SJSA1 (cell line): ENCODE measurements at regions not wholly inside any gene's neighbourhood (a gene's known extent, or its start where the extent isn't known, plus 50 kb on each side); places are given as distances from the start of the nearest gene placed in this dataset.

Experiments
- DNase-seq, 2 experiments: peaks; one replicate each; pipeline ENCODE4 v3.0.0-alpha.2; 2015 to 2020; ENCODE audit warnings: low spot score in 2 of 2, low read depth in 1 of 2
- H3K27ac ChIP-seq: fragments of 250-450 bp; sonication (Bioruptor Pico); 2 replicates; pipeline ENCODE4 v1.5.1; 2020; ENCODE audit warnings: mild to moderate bottlenecking, moderate library complexity
- H3K27me3 ChIP-seq: fragments of 250-450 bp; sonication (Bioruptor Pico); replicated peaks from 2 replicates; pipeline ENCODE4 v1.5.1; 2020; ENCODE audit warnings: mild to moderate bottlenecking, moderate library complexity
- H3K36me3 ChIP-seq: fragments of 250-450 bp; sonication (Bioruptor Pico); 2 replicates; pipeline ENCODE4 v1.5.1; 2020; ENCODE audit warnings: mild to moderate bottlenecking
- H3K4me1 ChIP-seq: fragments of 250-450 bp; sonication (Bioruptor Pico); replicated peaks from 2 replicates; pipeline ENCODE4 v1.6.1; 2021; ENCODE audit warnings: mild to moderate bottlenecking
- H3K4me3 ChIP-seq: fragments of 250-450 bp; sonication (Bioruptor Pico); 2 replicates; pipeline ENCODE4 v1.5.1; 2020; ENCODE audit warnings: mild to moderate bottlenecking
- H3K9me3 ChIP-seq: fragments of 250-450 bp; sonication (Bioruptor Pico); replicated peaks from 2 replicates; pipeline ENCODE4 v1.5.1; 2020; ENCODE audit warnings: mild to moderate bottlenecking

DNA sequence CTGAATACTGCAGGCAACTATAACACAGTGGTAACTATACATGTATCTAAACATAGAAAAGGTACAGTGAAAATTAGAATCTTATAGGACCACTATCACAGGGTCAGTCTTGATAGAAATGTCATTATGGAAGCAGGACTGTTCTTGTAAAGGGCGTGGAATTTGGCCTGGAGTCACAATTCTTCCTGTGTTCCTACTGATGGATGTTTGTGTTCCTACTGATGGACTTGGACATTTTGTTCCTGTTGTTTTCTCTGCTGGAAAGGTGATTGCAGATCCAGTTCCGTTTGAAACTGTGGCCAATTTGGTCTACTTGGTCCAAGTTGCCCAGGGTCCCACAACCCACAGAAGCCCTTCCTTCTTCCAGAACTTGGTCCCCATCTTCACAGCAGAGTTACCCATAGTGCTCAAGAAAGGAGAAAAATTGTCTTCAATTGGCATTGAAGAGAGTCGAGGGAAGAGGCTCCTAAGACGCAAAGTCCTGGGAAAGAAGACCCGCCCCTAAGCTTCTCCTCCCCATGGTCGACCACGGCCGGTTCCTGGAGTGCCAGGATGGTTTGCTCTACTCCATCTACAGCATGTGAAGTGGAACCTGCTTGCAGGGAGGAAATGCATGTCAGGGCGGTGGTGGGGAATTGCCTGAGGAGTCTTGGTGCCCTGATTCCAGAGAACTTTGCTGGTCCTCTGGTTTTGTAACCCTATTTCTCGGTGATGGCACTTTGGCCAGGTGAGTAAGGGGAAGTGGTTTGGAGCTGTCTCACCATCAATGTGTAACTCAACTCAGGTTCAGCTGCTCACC, 102.8 kb upstream of the RAB12 start:
- peaks cover 1% of the 10 kb centered on the region; the same call in 1 of the 2 replicates for H3K27me3 ChIP-seq
- H3K36me3 ChIP-seq = no peaks in the 10 kb centered on the region
- H3K4me1 ChIP-seq = no peaks in the 10 kb centered on the region
- H3K27ac ChIP-seq = no peak overlapping the region
- H3K4me3 ChIP-seq = no peak overlapping the region
- no peak for DNase-seq
- H3K9me3 ChIP-seq = no peaks in the 10 kb centered on the region

- no peak overlapping the region for H3K27ac ChIP-seq
- no peak for DNase-seq
- H3K36me3 ChIP-seq = no peaks in the 10 kb centered on the region
- H3K4me1 ChIP-seq = no peaks in the 10 kb centered on the region
- H3K9me3 ChIP-seq = no peaks in the 10 kb centered on the region
- H3K27me3 ChIP-seq = peaks cover 2% of the 10 kb centered on the region; the same call in 1 of the 2 replicates
- no peak overlapping the region for H3K4me3 ChIP-seq
These were observed 101.9 kb upstream of the RAB12 start for GRCh38 chr18:8507361-8507760.

DNA sequence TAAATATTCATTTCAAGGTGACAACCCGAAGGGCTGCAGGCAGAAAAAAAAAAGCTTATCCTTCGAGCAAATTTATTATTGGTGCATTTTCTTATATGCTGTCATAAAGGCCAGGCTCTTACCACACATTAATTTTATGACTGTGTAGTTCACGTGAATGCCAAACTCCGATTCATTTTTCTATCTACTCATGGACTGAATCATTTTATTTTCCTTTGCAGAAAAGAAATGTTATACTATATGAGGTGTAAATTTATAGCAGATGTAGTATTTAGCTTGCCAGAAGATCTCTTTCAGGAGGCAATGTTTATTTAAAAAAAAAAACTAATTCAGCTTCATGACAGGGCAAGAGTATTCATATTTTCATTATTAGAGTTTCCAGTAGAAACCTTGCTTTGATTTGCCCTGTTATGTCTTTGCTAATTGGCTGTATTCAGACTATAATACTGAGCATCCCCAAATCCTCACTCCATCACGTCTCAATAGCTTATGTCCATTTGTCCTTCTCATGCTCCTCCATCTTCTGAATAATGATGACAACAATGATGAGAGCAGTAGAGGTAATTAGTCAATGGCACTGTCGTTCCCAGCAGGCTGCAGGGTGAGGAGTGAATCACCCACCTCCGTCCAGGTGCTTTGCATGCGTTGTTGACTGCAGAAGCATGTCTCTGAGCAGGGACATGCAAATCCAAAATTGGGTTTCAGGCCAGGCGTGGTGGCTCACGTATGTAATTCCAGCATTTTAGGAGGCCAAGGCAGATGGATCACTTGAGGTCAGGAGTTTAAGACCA, 101.1 kb upstream of the RAB12 start:
- Histone ChIP-seq H3K4me3 (no peak overlapping the region), H3K9me3 (no peaks in the 10 kb centered on the region), H3K27me3 (peaks cover 2% of the 10 kb centered on the region; the same call in 1 of the 2 replicates), H3K27ac (no peak overlapping the region), H3K36me3 (no peaks in the 10 kb centered on the region), H3K4me1 (no peaks in the 10 kb centered on the region)
- DNase-seq = no peak

DNA sequence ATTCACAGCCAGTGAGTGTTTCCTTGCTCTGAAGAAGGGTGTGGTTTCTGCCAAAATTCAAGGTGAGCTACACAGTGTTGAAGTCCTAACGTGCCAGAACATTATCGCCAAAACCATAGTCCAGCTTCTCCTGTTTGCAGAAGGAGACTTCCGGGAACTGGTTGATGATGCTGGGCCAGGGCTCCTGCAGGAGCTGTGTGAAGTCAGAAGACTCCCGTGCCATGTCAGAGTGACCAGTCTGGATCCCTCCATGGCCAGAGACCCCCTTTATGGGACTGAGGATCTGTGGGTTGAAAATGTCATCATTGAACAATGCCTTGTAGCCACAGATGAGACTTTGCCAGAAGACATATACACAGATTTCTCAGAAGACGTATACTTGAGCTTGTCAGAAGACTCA, 96.0 kb upstream of the RAB12 start:
- Histone ChIP-seq H3K4me1 (no peaks in the 10 kb centered on the region), H3K27ac (no peak overlapping the region), H3K36me3 (no peaks in the 10 kb centered on the region), H3K4me3 (no peak overlapping the region), H3K9me3 (no peaks in the 10 kb centered on the region), H3K27me3 (peaks cover 2% of the 10 kb centered on the region)
- no peak for DNase-seq

GRCh38 chr18:8514409-8514808, 94.8 kb upstream of the RAB12 start:
- no peak for DNase-seq
- peaks cover 2% of the 10 kb centered on the region for H3K27me3 ChIP-seq
- H3K4me3 ChIP-seq = no peak overlapping the region
- H3K27ac ChIP-seq = no peak overlapping the region
- H3K36me3 ChIP-seq = no peaks in the 10 kb centered on the region
- no peaks in the 10 kb centered on the region for H3K9me3 ChIP-seq
- H3K4me1 ChIP-seq = no peaks in the 10 kb centered on the region

GRCh38 chr18:8515142-8515865, 93.9 kb upstream of the RAB12 start:
- no peaks in the 10 kb centered on the region for H3K4me1 ChIP-seq
- no peaks in the 10 kb centered on the region for H3K9me3 ChIP-seq
- no peaks in the 10 kb centered on the region for H3K36me3 ChIP-seq
- no peak overlapping the region for H3K4me3 ChIP-seq
- DNase-seq = no peak
- H3K27ac ChIP-seq = no peak overlapping the region
- H3K27me3 ChIP-seq = peaks cover 2% of the 10 kb centered on the region

DNA sequence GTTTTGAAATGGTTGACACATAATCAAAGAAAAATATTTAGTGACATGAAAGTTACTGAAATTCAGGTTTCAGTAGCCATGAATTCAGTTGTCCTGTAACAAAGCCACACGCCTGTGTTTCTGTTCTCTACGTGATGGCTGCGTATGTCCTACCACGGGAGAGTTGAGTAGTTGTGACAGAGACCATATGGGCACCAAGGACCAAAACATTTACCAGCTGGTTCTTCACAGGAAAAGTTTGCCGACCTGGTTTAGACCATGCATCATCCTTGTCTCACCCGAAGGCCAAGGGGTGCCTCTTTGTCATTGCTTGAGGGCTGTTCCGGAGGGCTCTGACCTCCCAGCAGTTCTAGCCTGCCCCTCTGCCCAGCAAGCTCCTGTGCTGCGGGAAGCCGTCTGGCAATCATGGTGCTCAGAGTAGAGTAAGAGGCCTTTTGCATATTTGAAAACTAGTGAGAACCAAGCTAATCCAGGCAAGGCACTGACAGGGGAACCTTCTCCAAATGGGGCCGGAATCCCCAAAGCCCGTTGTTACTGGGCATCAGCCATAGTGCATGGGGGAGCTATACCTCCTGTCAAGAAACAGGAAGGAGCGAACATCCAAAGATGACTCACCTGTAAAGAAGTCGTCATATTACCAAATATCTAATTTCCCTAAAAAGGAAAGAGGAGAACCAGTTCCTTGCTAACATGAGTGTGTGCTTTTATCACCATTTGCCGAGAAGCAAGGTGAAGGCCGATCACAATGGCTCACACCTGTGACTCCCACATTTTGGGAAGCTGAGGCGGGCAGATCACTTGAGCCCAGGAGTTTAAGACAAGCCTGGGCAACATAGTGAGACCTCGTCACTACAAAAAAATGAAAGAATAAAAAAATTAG, 92.6 kb upstream of the RAB12 start:
- DNase-seq = no peak
- H3K4me1 ChIP-seq = no peaks in the 10 kb centered on the region
- no peak overlapping the region for H3K4me3 ChIP-seq
- no peaks in the 10 kb centered on the region for H3K9me3 ChIP-seq
- no peaks in the 10 kb centered on the region for H3K36me3 ChIP-seq
- H3K27ac ChIP-seq = no peak overlapping the region
- no peaks in the 10 kb centered on the region; the same call in none of the 2 replicates for H3K27me3 ChIP-seq

GRCh38 chr18:8517276-8517675, 92.0 kb upstream of the RAB12 start:
- H3K4me3 ChIP-seq = no peak overlapping the region
- H3K27ac ChIP-seq = no peak overlapping the region
- H3K27me3 ChIP-seq = no peaks in the 10 kb centered on the region; the same call in none of the 2 replicates
- DNase-seq = no peak
- no peaks in the 10 kb centered on the region for H3K9me3 ChIP-seq
- H3K4me1 ChIP-seq = no peaks in the 10 kb centered on the region
- H3K36me3 ChIP-seq = no peaks in the 10 kb centered on the region

GRCh38 chr18:8519102-8519501, 90.1 kb upstream of the RAB12 start:
- no peak overlapping the region for H3K27ac ChIP-seq
- H3K36me3 ChIP-seq = no peaks in the 10 kb centered on the region
- no peak for DNase-seq
- H3K27me3 ChIP-seq = no peaks in the 10 kb centered on the region; the same call in 1 of the 2 replicates
- H3K4me1 ChIP-seq = no peaks in the 10 kb centered on the region
- H3K9me3 ChIP-seq = no peaks in the 10 kb centered on the region
- no peak overlapping the region for H3K4me3 ChIP-seq

GRCh38 chr18:8520266-8520665, 89.0 kb upstream of the RAB12 start:
- DNase-seq = no peak
- Histone ChIP-seq H3K36me3 (no peaks in the 10 kb centered on the region), H3K27me3 (no peaks in the 10 kb centered on the region; the same call in 1 of the 2 replicates), H3K4me1 (no peaks in the 10 kb centered on the region), H3K27ac (no peak overlapping the region), H3K9me3 (no peaks in the 10 kb centered on the region), H3K4me3 (no peak overlapping the region)

DNA sequence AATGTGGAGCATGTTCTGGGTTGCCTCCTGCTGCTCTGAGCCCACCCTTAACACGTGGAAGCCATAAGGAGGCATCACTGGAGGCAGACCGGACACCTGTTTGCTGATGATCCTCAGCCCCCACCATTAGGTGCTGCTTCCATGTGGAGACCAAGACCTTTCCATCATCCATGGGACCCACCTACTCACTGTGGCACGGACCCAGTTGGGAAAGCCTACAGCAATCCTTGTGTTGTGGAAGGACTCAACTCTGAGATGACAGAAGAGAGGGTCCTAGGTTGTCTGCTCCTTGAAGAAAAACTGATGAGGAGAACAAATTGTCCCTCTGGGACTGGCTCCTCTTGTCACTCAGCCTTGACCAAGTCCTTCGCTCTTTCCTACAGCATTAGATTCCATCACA, 86.5 kb upstream of the RAB12 start:
- Histone ChIP-seq H3K4me3 (no peak overlapping the region), H3K36me3 (no peaks in the 10 kb centered on the region), H3K4me1 (no peaks in the 10 kb centered on the region), H3K27ac (no peak overlapping the region), H3K27me3 (no peaks in the 10 kb centered on the region; the same call in 1 of the 2 replicates), H3K9me3 (no peaks in the 10 kb centered on the region)
- no peak for DNase-seq

DNA sequence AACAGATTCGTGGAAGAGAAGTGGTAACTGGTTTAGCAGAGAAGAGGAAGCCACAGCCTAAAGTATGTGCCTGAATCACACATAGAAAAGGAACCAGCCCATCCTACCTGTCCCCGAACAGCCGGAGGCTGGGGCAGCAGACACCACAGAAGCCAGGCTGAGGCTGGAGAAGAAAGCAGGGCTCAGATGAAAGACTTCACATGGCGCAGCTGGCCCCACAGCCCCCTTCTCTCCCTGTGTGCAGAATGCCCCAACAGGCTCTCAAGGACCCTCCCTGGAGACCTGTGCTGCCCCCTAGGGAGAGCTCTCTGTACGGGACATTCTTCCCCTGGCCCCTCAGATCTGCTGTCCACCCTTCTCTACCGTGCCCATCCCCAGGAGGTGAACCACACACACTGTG, 83.5 kb upstream of the RAB12 start:
- no peak for DNase-seq
- H3K4me3 ChIP-seq = no peak overlapping the region
- H3K36me3 ChIP-seq = no peaks in the 10 kb centered on the region
- H3K4me1 ChIP-seq = no peaks in the 10 kb centered on the region
- H3K9me3 ChIP-seq = no peaks in the 10 kb centered on the region; the same call in 1 of the 2 replicates
- H3K27me3 ChIP-seq = no peaks in the 10 kb centered on the region; the same call in 1 of the 2 replicates
- H3K27ac ChIP-seq = no peak overlapping the region

GRCh38 chr18:8526332-8526731, 82.9 kb upstream of the RAB12 start:
- Histone ChIP-seq H3K9me3 (peaks cover 3% of the 10 kb centered on the region; the same call in 1 of the 2 replicates), H3K36me3 (no peaks in the 10 kb centered on the region), H3K27me3 (no peaks in the 10 kb centered on the region; the same call in 1 of the 2 replicates), H3K4me3 (no peak overlapping the region), H3K4me1 (no peaks in the 10 kb centered on the region), H3K27ac (no peak overlapping the region)
- no peak for DNase-seq
